Lung (tissue), 11 donors: ENCODE measurements at regions not wholly inside any gene's neighbourhood (a gene's known extent, or its start where the extent isn't known, plus 50 kb on each side); places are given as distances from the start of the nearest gene placed in this dataset.

Experiments
- ATAC-seq: fragments of 200-7000 bp; cut with Tn5 transposase; one replicate; pipeline ENCODE4 v1.9.1; 2020; ENCODE audit warnings: moderate number of reproducible peaks; ENCODE audit not compliant: insufficient read depth, low FRiP score
- DNase-seq, 3 donors: peaks; one replicate each; pipeline ENCODE4 v3.0.0-alpha.2; 2013 to 2017
- H3K27ac ChIP-seq, 2 donors: one replicate each; pipeline ENCODE4 v1.5.1; 2013; ENCODE audit warnings: mild to moderate bottlenecking in 2 of 2, moderate library complexity in 2 of 2, control low read depth in 1 of 2, inconsistent platforms in 1 of 2, low read depth in 1 of 2, low read length in 1 of 2
- H3K27me3 ChIP-seq, 3 donors: one replicate each; pipeline ENCODE4 v1.5.1; 2013; ENCODE audit warnings: low read length in 2 of 3; ENCODE audit not compliant: control insufficient read depth in 3 of 3, insufficient read depth in 3 of 3
- H3K36me3 ChIP-seq, 4 donors: one replicate each; pipeline ENCODE4 v1.5.1; 2013; ENCODE audit warnings: low read length in 4 of 4, mild to moderate bottlenecking in 1 of 4, moderate library complexity in 1 of 4; ENCODE audit not compliant: control insufficient read depth in 4 of 4, insufficient read depth in 4 of 4
- H3K4me1 ChIP-seq, 5 donors: one replicate each; pipeline ENCODE4 v1.5.1; 2013; ENCODE audit warnings: low read length in 5 of 5, mild to moderate bottlenecking in 2 of 5, moderate library complexity in 1 of 5; ENCODE audit not compliant: control insufficient read depth in 5 of 5, insufficient read depth in 5 of 5
- H3K4me3 ChIP-seq: one replicate; pipeline ENCODE4 v1.5.1; 2013; ENCODE audit warnings: mild to moderate bottlenecking, control low read depth, moderate library complexity
- H3K9ac ChIP-seq, 2 donors: one replicate each; pipeline ENCODE4 v1.5.1; 2013; ENCODE audit warnings: low read length in 2 of 2, control low read depth in 1 of 2; ENCODE audit not compliant: insufficient read depth in 1 of 2
- H3K9me3 ChIP-seq, 4 donors: one replicate each; pipeline ENCODE4 v1.5.1; 2013; ENCODE audit warnings: low read length in 3 of 4, mild to moderate bottlenecking in 1 of 4, moderate library complexity in 1 of 4; ENCODE audit not compliant: control insufficient read depth in 4 of 4, insufficient read depth in 3 of 4
- CTCF ChIP-seq: IDR thresholded peaks from 2 replicates; pipeline ENCODE4 v1.5.1; 2012; ENCODE audit warnings: mild to moderate bottlenecking; ENCODE audit errors: control extremely low read depth, extremely low read depth
- WGBS, 2 donors: extraction: QIAGEN DNeasy Blood & Tissue Kit; methylation state at CpG; one replicate each; pipeline ENCODE4 v1.1.7; 2013; 5-methylcytosine and 5-hydroxymethylcytosine counted together
- donor health status: control.
- donor health status: control.
- donor health status: Bipolar disorder and iron deficiency.
- donor health status: healthy.
- donor health status: DM: yes; HTN: yes; CAD: no.

GRCh38 chr3:150183678-150184425, 213.2 kb upstream of the PFN2 start:
- WGBS, 2 donors, result 6 to 9% methylated on average over 22 of the region's 22 CpGs
- TF ChIP-seq CTCF, result peak; percentile 30
- Histone ChIP-seq H3K36me3 (no peaks in the 10 kb centered on the region), H3K4me3 (no peak overlapping the region), H3K9ac (peak overlapping the region in 1 of 2 donors; percentile 92), H3K4me1 (peaks cover 0 to 6% (median 0%) of the 10 kb centered on the region in 5 donors), H3K27me3 (no peaks in the 10 kb centered on the region), H3K9me3 (no peaks in the 10 kb centered on the region), H3K27ac (no peak overlapping the region)
- peak; percentile 82 for ATAC-seq
- peak; percentile 82 to 91 (median 89) for DNase-seq

GRCh38 chr3:150180334-150180733, 209.6 kb upstream of the PFN2 start:
- WGBS, 2 donors, result 73 to 79% methylated on average over 1 of the region's 1 CpG
- ATAC-seq, result no peak
- no peak overlapping the region for H3K4me3 ChIP-seq

GRCh38 chr3:150179330-150179729, 208.6 kb upstream of the PFN2 start:
- no peak for TF ChIP-seq CTCF
- Histone ChIP-seq H3K27me3 (no peaks in the 10 kb centered on the region), H3K4me1 (peaks cover 0 to 6% (median 0%) of the 10 kb centered on the region in 5 donors), H3K4me3 (no peak overlapping the region), H3K27ac (no peak overlapping the region), H3K9me3 (no peaks in the 10 kb centered on the region), H3K9ac (no peak overlapping the region), H3K36me3 (no peaks in the 10 kb centered on the region)
- WGBS, 2 donors, result 88 to 91% methylated on average over 1 of the region's 1 CpG
- no peak for DNase-seq
- no peak for ATAC-seq

More at GRCh38 chr3:150180334-150180733, 209.6 kb upstream of the PFN2 start:
- no peak for TF ChIP-seq CTCF
- H3K9ac ChIP-seq, result no peak overlapping the region
- peak in 2 of 3 donors; percentile 62 to 66 for DNase-seq
- H3K27me3 ChIP-seq, result no peaks in the 10 kb centered on the region
- no peak overlapping the region for H3K27ac ChIP-seq
- no peaks in the 10 kb centered on the region for H3K36me3 ChIP-seq
- peaks cover 0 to 6% (median 0%) of the 10 kb centered on the region in 5 donors for H3K4me1 ChIP-seq
- H3K9me3 ChIP-seq, result no peaks in the 10 kb centered on the region
